ENCODE measurements at regions not wholly inside any gene's neighbourhood (a gene's known extent, or its start where the extent isn't known, plus 50 kb on each side); places are given as distances from the start of the nearest gene placed in this dataset.

GRCh38 chr9:134992755-134993124 is 75.0 kb upstream of the FCN1 start:
- 92% methylated on average over 2 of the region's 22 CpGs for whole genome bisulfite sequencing (ENCODE audit: insufficient coverage, low coverage, low lambda C conversion rate, missing lambda C conversion rate)
- H3K4me1 ChIP-seq: no peaks in the 10 kb centered on the region
- no peaks in the 10 kb centered on the region for H3K27me3 ChIP-seq
- no peak overlapping the region for H3K4me3 ChIP-seq
- DNase-seq (no peak), ATAC-seq (no peak)
- no peak overlapping the region for H3K27ac ChIP-seq
- no peaks in the 10 kb centered on the region for H3K9me3 ChIP-seq
- no peaks in the 10 kb centered on the region for H3K36me3 ChIP-seq
- intact Hi-C loops (cut with DNase I): no loop called here
- no peak for TF ChIP-seq CTCF (IDR thresholded peaks at IDR 0.05)
- TF ChIP-seq POLR2A (IDR thresholded peaks at IDR 0.05): no peak

- no peak for DNase-seq
- no peak for ATAC-seq
- H3K4me3 ChIP-seq: no peak overlapping the region
- intact Hi-C loops (cut with DNase I): no loop called here
- no peak for TF ChIP-seq POLR2A (IDR thresholded peaks at IDR 0.05)
- TF ChIP-seq CTCF (IDR thresholded peaks at IDR 0.05): no peak
- H3K27ac ChIP-seq: no peak overlapping the region
- 72% methylated on average over 12 of the region's 17 CpGs for WGBS (ENCODE audit: insufficient coverage, low coverage, low lambda C conversion rate, missing lambda C conversion rate)
- H3K9me3 ChIP-seq: no peaks in the 10 kb centered on the region
- no peaks in the 10 kb centered on the region for H3K27me3 ChIP-seq
- H3K4me1 ChIP-seq: no peaks in the 10 kb centered on the region
- H3K36me3 ChIP-seq: no peaks in the 10 kb centered on the region
Observed at GRCh38 chr9:134993416-134993815, 75.7 kb upstream of the FCN1 start.

GRCh38 chr9:134993996-134994720 is 76.4 kb upstream of the FCN1 start:
- no peaks in the 10 kb centered on the region for H3K27me3 ChIP-seq
- ATAC-seq (no peak), DNase-seq (no peak)
- H3K27ac ChIP-seq: no peak overlapping the region
- H3K4me3 ChIP-seq: no peak overlapping the region
- intact Hi-C loops (cut with DNase I): no loop called here
- TF ChIP-seq CTCF (IDR thresholded peaks at IDR 0.05) (no peak), POLR2A (IDR thresholded peaks at IDR 0.05) (no peak)
- WGBS (ENCODE audit: insufficient coverage, low coverage, low lambda C conversion rate, missing lambda C conversion rate): 32% methylated on average over 8 of the region's 15 CpGs
- H3K36me3 ChIP-seq: no peaks in the 10 kb centered on the region
- H3K9me3 ChIP-seq: no peaks in the 10 kb centered on the region
- H3K4me1 ChIP-seq: no peaks in the 10 kb centered on the region

- DNase-seq (no peak), ATAC-seq (no peak)
- intact Hi-C loops (cut with DNase I): no loop called here
- no peaks in the 10 kb centered on the region for H3K36me3 ChIP-seq
- H3K9me3 ChIP-seq: no peaks in the 10 kb centered on the region
- WGBS (ENCODE audit: insufficient coverage, low coverage, low lambda C conversion rate, missing lambda C conversion rate): 65% methylated on average over 7 of the region's 19 CpGs
- no peaks in the 10 kb centered on the region for H3K4me1 ChIP-seq
- TF ChIP-seq POLR2A (IDR thresholded peaks at IDR 0.05) (no peak), CTCF (IDR thresholded peaks at IDR 0.05) (no peak)
- no peak overlapping the region for H3K4me3 ChIP-seq
- H3K27me3 ChIP-seq: no peaks in the 10 kb centered on the region
- H3K27ac ChIP-seq: no peak overlapping the region
Observed at GRCh38 chr9:134994926-134995791, 77.4 kb upstream of the FCN1 start.
